KMS-11 (cell line): ENCODE measurements at regions not wholly inside any gene's neighbourhood (a gene's known extent, or its start where the extent isn't known, plus 50 kb on each side); places are given as distances from the start of the nearest gene placed in this dataset.

ENCODE experiments used
- H2AFZ ChIP-seq: fragments of 200-600 bp; sonication (generic); 2 replicates; pipeline ENCODE4 v1.6.1; 2016; ENCODE audit warnings: antibody characterized with exemption, mixed run types, low read depth
- H3K27ac ChIP-seq: fragments of 200-600 bp; sonication (generic); 2 replicates; pipeline ENCODE4 v1.6.1; 2016; ENCODE audit warnings: mild to moderate bottlenecking, mixed run types
- H3K27me3 ChIP-seq: fragments of 200-600 bp; sonication (generic); 2 replicates; pipeline ENCODE4 v1.6.1; 2017; ENCODE audit warnings: mild to moderate bottlenecking, low read depth, mixed run types, moderate library complexity; ENCODE audit not compliant: insufficient read depth
- H3K36me3 ChIP-seq: fragments of 200-600 bp; sonication (generic); 2 replicates; pipeline ENCODE4 v1.6.1; 2017; ENCODE audit warnings: mild to moderate bottlenecking, mixed run types; ENCODE audit not compliant: insufficient read depth
- H3K4me1 ChIP-seq: fragments of 200-600 bp; sonication (generic); 2 replicates; pipeline ENCODE4 v1.6.1; 2016; ENCODE audit warnings: mild to moderate bottlenecking, low read depth, mixed run types; ENCODE audit not compliant: poor library complexity, severe bottlenecking
- H3K4me2 ChIP-seq: fragments of 200-600 bp; sonication (generic); 2 replicates; pipeline ENCODE4 v1.7.0; 2016; ENCODE audit warnings: mild to moderate bottlenecking, mixed run types
- H3K4me3 ChIP-seq: fragments of 200-600 bp; sonication (generic); IDR thresholded peaks from 2 replicates; pipeline ENCODE4 v1.6.1; 2017; ENCODE audit warnings: low read depth, low read length, mixed read lengths; ENCODE audit not compliant: insufficient read depth
- H3K79me2 ChIP-seq: fragments of 200-600 bp; sonication (generic); 2 replicates; pipeline ENCODE4 v1.6.1; 2016; ENCODE audit warnings: low read depth, mixed run types; ENCODE audit not compliant: insufficient read depth
- H3K9ac ChIP-seq: fragments of 200-600 bp; sonication (generic); 2 replicates; pipeline ENCODE4 v1.6.1; 2016; ENCODE audit warnings: mild to moderate bottlenecking, mixed run types
- H4K20me1 ChIP-seq: fragments of 200-600 bp; sonication (generic); 2 replicates; pipeline ENCODE4 v1.6.1; 2016; ENCODE audit warnings: mild to moderate bottlenecking, mixed run types; ENCODE audit not compliant: insufficient read depth
- TF ChIP-seq, protein P1 (sequence below): fragments of 200-600 bp; sonication (generic); conservative IDR thresholded peaks from 2 replicates; pipeline ENCODE4 v1.6.1; 2017; ENCODE audit warnings: low read depth, mild to moderate bottlenecking, antibody characterized with exemption, low read length, moderate library complexity, mixed read lengths

DNA sequence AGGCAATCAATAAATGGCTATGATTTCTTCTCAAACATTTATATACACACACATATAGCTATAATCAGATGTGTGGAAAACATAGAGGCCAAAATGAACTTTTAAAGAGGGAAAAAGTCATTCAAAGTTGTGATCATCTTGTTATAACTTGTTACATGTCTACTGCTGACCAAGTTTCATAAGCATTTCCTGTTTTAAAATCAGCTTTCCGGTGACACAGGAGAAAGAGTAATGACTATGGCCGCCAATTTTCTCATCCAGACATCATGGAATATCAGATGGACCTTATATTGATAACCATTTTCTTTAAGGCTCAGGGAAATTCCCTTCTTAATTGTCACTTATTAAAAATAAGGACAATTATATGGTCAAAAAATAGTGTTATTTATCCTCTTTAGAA lies 71.7 kb upstream of the AGTR1 start:
- H2AFZ ChIP-seq = no peak overlapping the region
- no peaks in the 10 kb centered on the region for H4K20me1 ChIP-seq

DNA sequence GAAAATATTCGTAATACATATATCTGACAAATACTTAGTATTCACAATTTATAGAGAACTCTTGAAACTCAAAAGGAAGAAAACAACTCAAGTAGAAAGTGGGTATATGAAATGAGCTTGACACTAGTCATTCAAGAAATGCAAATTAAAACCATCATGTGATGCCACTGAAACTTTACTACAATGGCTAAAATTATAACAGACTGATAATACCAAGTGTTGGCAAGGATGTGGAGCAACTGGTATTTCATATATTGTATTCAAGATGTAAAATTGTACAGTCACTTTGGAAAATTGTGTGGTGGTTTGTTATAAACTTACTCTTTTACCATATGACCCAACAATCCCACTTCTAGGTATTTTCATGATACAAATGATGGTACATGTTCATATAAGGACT lies 68.7 kb upstream of the AGTR1 start:
- Histone ChIP-seq H3K9ac (no peak overlapping the region), H3K4me2 (no peak overlapping the region), H2AFZ (no peak overlapping the region), H3K4me3 (no peak overlapping the region), H3K79me2 (no peaks in the 10 kb centered on the region), H3K27ac (no peak overlapping the region), H3K4me1 (no peaks in the 10 kb centered on the region), H3K27me3 (no peaks in the 10 kb centered on the region), H3K36me3 (no peaks in the 10 kb centered on the region), H4K20me1 (no peaks in the 10 kb centered on the region)
- TF ChIP-seq, protein P1, sequence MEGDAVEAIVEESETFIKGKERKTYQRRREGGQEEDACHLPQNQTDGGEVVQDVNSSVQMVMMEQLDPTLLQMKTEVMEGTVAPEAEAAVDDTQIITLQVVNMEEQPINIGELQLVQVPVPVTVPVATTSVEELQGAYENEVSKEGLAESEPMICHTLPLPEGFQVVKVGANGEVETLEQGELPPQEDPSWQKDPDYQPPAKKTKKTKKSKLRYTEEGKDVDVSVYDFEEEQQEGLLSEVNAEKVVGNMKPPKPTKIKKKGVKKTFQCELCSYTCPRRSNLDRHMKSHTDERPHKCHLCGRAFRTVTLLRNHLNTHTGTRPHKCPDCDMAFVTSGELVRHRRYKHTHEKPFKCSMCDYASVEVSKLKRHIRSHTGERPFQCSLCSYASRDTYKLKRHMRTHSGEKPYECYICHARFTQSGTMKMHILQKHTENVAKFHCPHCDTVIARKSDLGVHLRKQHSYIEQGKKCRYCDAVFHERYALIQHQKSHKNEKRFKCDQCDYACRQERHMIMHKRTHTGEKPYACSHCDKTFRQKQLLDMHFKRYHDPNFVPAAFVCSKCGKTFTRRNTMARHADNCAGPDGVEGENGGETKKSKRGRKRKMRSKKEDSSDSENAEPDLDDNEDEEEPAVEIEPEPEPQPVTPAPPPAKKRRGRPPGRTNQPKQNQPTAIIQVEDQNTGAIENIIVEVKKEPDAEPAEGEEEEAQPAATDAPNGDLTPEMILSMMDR = no peak

More for the DNA sequence above, 71.7 kb upstream of the AGTR1 start:
- no peaks in the 10 kb centered on the region for H3K4me1 ChIP-seq
- no peak overlapping the region for H3K4me3 ChIP-seq
- no peak overlapping the region for H3K9ac ChIP-seq
- H3K27me3 ChIP-seq = no peaks in the 10 kb centered on the region
- TF ChIP-seq, protein P1 = no peak
- no peak overlapping the region for H3K4me2 ChIP-seq
- no peak overlapping the region for H3K27ac ChIP-seq
- no peaks in the 10 kb centered on the region for H3K36me3 ChIP-seq
- H3K79me2 ChIP-seq = no peaks in the 10 kb centered on the region

DNA sequence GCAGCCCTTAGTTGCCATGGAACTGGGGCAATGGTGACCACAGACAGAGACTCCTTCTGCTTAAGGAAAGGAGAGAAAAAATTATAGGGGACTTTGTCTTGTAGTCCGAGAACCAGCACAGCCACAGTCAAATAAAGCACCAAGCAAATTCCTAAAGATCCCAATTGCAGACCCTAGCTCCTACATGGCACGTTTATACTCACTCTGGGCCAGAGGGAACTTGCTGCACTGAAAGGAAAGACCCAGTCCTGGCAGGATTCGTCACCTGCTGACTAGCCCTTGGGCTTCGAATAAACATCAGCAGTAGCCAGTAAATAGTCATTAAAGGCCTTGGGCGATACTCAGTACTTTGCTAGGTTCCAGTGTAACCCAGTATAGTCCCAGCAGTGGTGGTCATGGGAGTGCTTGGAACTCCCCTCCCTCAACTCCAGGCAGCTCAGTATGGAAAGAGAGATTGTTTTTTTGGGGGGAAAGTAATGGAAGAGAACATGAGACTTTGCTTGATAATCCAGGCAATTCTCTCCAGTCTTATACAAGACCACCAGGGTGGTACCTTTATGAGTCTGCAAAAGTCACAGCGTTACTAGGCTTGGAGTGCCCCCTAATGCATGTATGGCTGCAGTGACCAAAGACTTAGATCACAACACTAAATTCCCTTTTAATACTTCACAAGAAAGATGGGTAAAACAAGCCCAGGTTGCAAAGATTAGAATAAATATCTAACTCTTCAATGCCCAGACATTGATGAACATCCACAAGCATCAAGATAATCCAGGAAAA lies 66.4 kb upstream of the AGTR1 start:
- no peaks in the 10 kb centered on the region for H3K79me2 ChIP-seq
- no peaks in the 10 kb centered on the region for H3K27me3 ChIP-seq
- H2AFZ ChIP-seq = no peak overlapping the region
- no peaks in the 10 kb centered on the region for H3K36me3 ChIP-seq
- no peaks in the 10 kb centered on the region for H4K20me1 ChIP-seq
- no peak overlapping the region for H3K4me3 ChIP-seq
- no peak overlapping the region for H3K27ac ChIP-seq
- no peaks in the 10 kb centered on the region for H3K4me1 ChIP-seq
- no peak overlapping the region for H3K4me2 ChIP-seq
- TF ChIP-seq, protein P1 = no peak
- no peak overlapping the region for H3K9ac ChIP-seq

DNA sequence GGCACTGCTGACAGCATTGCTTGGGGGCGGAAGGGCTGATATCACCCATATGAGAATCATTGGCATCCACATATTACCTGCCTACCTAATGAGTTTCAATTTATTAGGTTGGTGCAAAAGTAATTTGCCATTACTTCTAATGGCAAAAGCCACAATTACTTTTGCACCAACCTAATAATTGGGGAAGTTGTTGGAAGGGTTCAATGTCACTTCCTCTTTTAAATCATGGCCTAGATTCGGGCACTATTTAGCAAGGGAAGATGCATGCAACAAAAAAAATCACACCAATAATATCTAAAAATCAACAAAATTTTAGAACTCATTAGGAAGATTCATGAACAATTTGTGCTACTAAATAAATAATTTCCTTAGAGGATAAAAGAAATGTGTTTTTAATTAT lies 56.0 kb upstream of the AGTR1 start:
- Histone ChIP-seq H3K36me3 (no peaks in the 10 kb centered on the region), H3K27me3 (no peaks in the 10 kb centered on the region), H3K79me2 (no peaks in the 10 kb centered on the region), H3K4me3 (no peak overlapping the region), H3K4me2 (no peak overlapping the region), H3K4me1 (no peaks in the 10 kb centered on the region), H4K20me1 (no peaks in the 10 kb centered on the region), H3K9ac (no peak overlapping the region), H2AFZ (no peak overlapping the region), H3K27ac (no peak overlapping the region)
- TF ChIP-seq, protein P1 = no peak
